ENCODE measurements at regions not wholly inside any gene's neighbourhood (a gene's known extent, or its start where the extent isn't known, plus 50 kb on each side); places are given as distances from the start of the nearest gene placed in this dataset.
"Not testable (repeated sequence)": the region's sequence is repeated elsewhere in the genome, so short reads cannot be mapped to it uniquely, and the experiment has no call there.

DNA sequence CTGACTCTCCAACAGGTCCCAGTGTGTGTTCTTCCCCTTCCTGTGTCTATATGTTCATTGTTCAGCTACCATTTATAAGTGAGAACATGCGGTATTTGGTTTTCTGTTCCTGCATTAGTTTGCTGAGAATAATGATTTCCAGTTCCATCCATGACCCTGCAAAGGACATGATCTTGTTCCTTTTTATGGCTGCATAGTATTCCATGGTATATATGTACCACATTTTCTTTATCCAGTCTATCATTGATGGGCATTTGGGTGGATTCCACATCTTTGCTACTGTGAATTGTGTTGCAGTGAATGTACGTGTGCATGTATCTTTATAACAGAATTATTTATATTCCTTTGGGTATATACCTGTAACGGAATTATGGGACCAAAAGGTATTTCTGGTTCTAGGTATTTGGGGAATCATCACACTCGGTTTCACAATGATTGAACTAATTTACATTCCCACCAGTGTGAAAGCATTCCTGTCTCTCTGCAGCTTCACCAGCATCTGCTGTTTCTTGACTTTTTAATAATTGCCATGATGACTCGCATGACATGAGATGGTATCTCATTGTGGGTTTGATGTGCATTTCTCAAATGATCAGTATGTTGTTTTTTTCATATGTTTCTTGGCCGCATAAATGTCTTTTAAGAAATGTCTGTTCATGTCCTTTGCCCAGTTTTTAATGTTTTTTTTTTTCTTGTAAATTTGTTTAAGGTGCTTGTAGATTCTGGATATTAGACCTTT is 60.2 kb downstream of the LSMEM1 start:
- no peak overlapping the region for H3K4me3 Mint-ChIP-seq (ENCODE audit: unreplicated experiment)
- TF ChIP-seq, protein P1, sequence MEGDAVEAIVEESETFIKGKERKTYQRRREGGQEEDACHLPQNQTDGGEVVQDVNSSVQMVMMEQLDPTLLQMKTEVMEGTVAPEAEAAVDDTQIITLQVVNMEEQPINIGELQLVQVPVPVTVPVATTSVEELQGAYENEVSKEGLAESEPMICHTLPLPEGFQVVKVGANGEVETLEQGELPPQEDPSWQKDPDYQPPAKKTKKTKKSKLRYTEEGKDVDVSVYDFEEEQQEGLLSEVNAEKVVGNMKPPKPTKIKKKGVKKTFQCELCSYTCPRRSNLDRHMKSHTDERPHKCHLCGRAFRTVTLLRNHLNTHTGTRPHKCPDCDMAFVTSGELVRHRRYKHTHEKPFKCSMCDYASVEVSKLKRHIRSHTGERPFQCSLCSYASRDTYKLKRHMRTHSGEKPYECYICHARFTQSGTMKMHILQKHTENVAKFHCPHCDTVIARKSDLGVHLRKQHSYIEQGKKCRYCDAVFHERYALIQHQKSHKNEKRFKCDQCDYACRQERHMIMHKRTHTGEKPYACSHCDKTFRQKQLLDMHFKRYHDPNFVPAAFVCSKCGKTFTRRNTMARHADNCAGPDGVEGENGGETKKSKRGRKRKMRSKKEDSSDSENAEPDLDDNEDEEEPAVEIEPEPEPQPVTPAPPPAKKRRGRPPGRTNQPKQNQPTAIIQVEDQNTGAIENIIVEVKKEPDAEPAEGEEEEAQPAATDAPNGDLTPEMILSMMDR (IDR thresholded peaks at IDR 0.05) = no peak
- peaks cover 24% of the 10 kb centered on the region for H3K27me3 Mint-ChIP-seq (ENCODE audit: low read depth)
- H3K4me1 Mint-ChIP-seq (ENCODE audit: low read depth) = peaks cover 7% of the 10 kb centered on the region
- no peak overlapping the region for H3K27ac Mint-ChIP-seq (ENCODE audit: unreplicated experiment)
- H3K36me3 Mint-ChIP-seq (ENCODE audit: low read depth) = peaks cover 6% of the 10 kb centered on the region
- no peak for DNase-seq (ENCODE audit: low spot score)
- H3K9me3 Mint-ChIP-seq (ENCODE audit: low read depth) = peaks cover 21% of the 10 kb centered on the region

DNA sequence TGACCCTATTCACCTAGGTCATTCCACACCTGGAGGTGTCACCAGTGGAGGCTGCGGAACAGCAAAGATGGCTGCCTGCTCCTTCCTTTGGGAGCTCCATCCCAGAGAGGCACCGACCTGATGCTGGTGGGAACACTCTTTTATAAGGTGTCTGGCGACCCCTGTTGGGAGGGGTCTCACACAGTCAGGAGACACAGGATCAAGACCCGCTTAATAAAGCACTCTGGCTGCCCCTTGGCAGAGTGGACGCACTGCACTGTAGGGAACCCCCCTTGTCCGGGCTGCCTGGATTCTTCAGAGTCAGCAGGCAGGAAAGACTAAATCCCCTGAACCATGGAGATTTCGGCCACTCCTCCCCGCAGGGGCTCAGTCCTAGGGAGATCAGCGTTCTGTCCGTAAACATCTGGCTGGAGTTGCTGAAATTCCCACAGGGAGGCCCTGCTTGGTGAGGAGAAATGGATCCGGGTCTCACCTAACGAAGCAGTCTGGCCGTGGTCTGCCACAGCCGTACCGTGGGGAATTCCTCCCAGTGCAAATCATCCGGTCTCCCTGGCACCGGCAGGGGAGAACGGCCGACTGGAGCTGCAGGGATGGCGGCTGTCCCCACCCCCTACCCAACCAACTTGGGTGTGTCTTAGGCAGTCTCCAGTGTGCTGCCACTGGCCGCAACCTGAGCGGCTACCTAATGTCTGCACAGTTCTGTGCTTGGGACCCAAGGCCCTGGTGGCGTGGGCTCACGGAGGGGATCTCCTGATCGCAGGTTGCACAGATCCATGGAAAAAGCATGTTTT is 66.1 kb downstream of the LSMEM1 start:
- H3K9me3 Mint-ChIP-seq (ENCODE audit: low read depth) = peaks cover 21% of the 10 kb centered on the region
- H3K36me3 Mint-ChIP-seq (ENCODE audit: low read depth) = peaks cover 6% of the 10 kb centered on the region
- H3K27me3 Mint-ChIP-seq (ENCODE audit: low read depth) = peaks cover 17% of the 10 kb centered on the region
- H3K4me3 Mint-ChIP-seq (ENCODE audit: unreplicated experiment) = no peak overlapping the region
- H3K27ac Mint-ChIP-seq (ENCODE audit: unreplicated experiment) = no peak overlapping the region
- no peak for DNase-seq (ENCODE audit: low spot score)
- TF ChIP-seq, protein P1 (IDR thresholded peaks at IDR 0.05) = no peak
- no peaks in the 10 kb centered on the region for H3K4me1 Mint-ChIP-seq (ENCODE audit: low read depth)

DNA sequence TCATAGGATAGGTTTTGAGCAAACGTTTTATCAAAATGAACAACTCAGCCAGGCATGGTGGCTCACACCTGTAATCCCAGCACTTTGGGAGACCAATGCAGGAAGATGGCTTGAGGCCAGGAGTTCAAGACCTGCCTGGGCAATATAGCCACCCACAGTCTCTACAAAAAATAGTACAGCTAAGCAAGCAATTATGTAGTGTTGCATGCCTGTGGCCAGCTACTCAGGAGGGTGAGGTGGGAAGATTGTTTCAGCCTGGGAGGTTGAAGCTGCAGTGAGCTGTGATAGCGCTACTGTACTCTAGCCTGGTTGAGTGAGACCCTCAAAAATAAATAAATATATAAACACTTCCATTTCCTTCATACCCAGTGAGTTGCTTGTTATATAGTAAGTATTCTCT is 67.1 kb downstream of the LSMEM1 start:
- no peak for DNase-seq (ENCODE audit: low spot score)

DNA sequence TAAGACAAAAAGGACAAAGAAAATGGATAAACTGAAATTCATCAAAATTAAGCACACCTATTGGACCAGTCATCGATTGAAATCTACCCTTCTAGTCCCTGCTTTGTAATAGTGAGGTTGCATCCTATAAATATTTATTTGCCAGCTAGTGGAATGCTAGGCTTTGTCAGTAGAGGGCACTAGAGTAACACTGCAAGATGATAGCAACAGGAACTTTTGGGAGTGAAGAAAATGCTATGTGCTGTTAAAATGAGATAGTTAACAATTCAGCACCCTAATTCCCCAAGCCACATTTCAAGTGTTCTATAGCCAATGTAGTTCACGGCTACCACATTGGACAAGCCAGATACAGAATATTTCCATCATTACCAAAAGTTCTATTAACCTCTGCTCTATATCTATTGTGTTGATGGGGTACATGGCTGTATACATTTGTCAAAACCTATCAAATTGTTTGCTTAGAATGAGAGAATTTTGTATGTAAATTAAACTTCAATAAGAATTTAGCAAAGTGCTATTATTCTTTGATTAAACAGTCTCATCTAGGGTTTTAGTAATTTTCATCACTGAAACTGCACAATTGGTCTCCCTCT is 69.8 kb downstream of the LSMEM1 start:
- no peaks in the 10 kb centered on the region for H3K36me3 Mint-ChIP-seq (ENCODE audit: low read depth)
- DNase-seq (ENCODE audit: low spot score) = no peak
- no peak overlapping the region for H3K4me3 Mint-ChIP-seq (ENCODE audit: unreplicated experiment)
- H3K27me3 Mint-ChIP-seq (ENCODE audit: low read depth) = peaks cover 13% of the 10 kb centered on the region
- no peaks in the 10 kb centered on the region for H3K4me1 Mint-ChIP-seq (ENCODE audit: low read depth)
- TF ChIP-seq, protein P1 (IDR thresholded peaks at IDR 0.05) = peak; percentile 94
- H3K27ac Mint-ChIP-seq (ENCODE audit: unreplicated experiment) = no peak overlapping the region
- no peaks in the 10 kb centered on the region for H3K9me3 Mint-ChIP-seq (ENCODE audit: low read depth)

More for the DNA sequence above, 67.1 kb downstream of the LSMEM1 start:
- Mint-ChIP-seq H3K4me1 (ENCODE audit: low read depth) (no peaks in the 10 kb centered on the region), H3K27me3 (ENCODE audit: low read depth) (peaks cover 17% of the 10 kb centered on the region), H3K36me3 (ENCODE audit: low read depth) (peaks cover 6% of the 10 kb centered on the region), H3K4me3 (ENCODE audit: unreplicated experiment) (no peak overlapping the region), H3K9me3 (ENCODE audit: low read depth) (peaks cover 15% of the 10 kb centered on the region), H3K27ac (ENCODE audit: unreplicated experiment) (no peak overlapping the region)
- TF ChIP-seq, protein P1 (IDR thresholded peaks at IDR 0.05) = no peak

DNA sequence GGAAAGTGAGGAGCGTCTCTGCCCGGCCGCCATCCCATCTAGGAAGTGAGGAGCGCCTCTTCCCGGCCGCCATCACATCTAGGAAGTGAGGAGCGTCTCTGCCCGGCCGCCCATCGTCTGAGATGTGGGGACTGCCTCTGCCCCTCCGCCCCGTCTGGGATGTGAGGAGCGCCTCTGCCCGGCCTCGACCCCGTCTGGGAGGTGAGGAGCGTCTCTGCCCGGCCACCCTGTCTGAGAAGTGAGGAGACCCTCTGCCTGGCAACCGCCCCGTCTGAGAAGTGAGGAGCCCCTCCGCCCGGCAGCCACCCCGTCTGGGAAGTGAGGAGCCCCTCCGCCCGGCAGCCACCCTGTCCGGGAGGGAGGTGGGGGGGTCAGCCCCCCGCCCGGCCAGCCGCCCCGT is 70.7 kb downstream of the LSMEM1 start:
- not testable (repeated sequence) for H3K27ac Mint-ChIP-seq (ENCODE audit: unreplicated experiment); H3K36me3 Mint-ChIP-seq (ENCODE audit: low read depth); DNase-seq (ENCODE audit: low spot score); H3K9me3 Mint-ChIP-seq (ENCODE audit: low read depth); H3K4me3 Mint-ChIP-seq (ENCODE audit: unreplicated experiment); H3K4me1 Mint-ChIP-seq (ENCODE audit: low read depth)
- H3K27me3 Mint-ChIP-seq (ENCODE audit: low read depth) = peaks cover 17% of the 10 kb centered on the region

Data from chondrocyte (in vitro differentiated cells).